ENCODE measurements at regions not wholly inside any gene's neighbourhood (a gene's known extent, or its start where the extent isn't known, plus 50 kb on each side); places are given as distances from the start of the nearest gene placed in this dataset.

- no peaks in the 10 kb centered on the region for H3K27me3 ChIP-seq (ENCODE audit: control insufficient read depth, insufficient read depth, low read length)
- no peak overlapping the region for H3K27ac ChIP-seq (ENCODE audit: low read length)
- peaks cover 4% of the 10 kb centered on the region; the same call in 1 of the 2 replicates for H3K36me3 ChIP-seq (ENCODE audit: control insufficient read depth, insufficient read depth, low read length)
- no peak overlapping the region for H3K4me3 ChIP-seq (ENCODE audit: low read depth in 2 of 2, low read length in 2 of 2)
- TF ChIP-seq POLR2AphosphoS5 (IDR thresholded peaks at IDR 0.05; ENCODE audit: low read depth, low read length) (no peak), REST (IDR thresholded peaks at IDR 0.05; ENCODE audit: insufficient read depth in 1 of 2, low read depth in 2 of 2, low read length in 1 of 2) (no peak), TCF7L2 (IDR thresholded peaks at IDR 0.05; ENCODE audit: low read depth, low read length) (no peak), SIN3A (IDR thresholded peaks at IDR 0.05; ENCODE audit: borderline replicate concordance, insufficient read depth, low read depth, low read length) (no peak), CTCF (IDR thresholded peaks at IDR 0.05) (no peak)
- ATAC-seq (no peak), DNase-seq (ENCODE audit: low read depth, low spot score) (no peak)
- in situ Hi-C loops (cut with HindIII; ENCODE audit: low pct_unique_long_range_greater_than_20kb, low sequenced_read_pairs) (no loop called here), intact Hi-C loops (cut with micrococcal nuclease; ENCODE audit: unreplicated experiment) (no loop called here)
- BruUV-seq (replicated peaks) = no TSS peak
- H3K4me1 ChIP-seq (ENCODE audit: control insufficient read depth, insufficient read depth, low read length) = no peaks in the 10 kb centered on the region
- CTCF ChIA-PET = no interaction called here
- no peaks in the 10 kb centered on the region for H3K9me3 ChIP-seq (ENCODE audit: control insufficient read depth, insufficient read depth, low read depth, low read length)
- POLR2A ChIA-PET = no interaction called here
Measured at GRCh38 chr16:22427556-22427955, 53.1 kb upstream of the CDR2 start.

GRCh38 chr16:22425847-22426246, 51.4 kb upstream of the CDR2 start:
- H3K27ac ChIP-seq (ENCODE audit: low read length) = no peak overlapping the region
- BruUV-seq (replicated peaks) = no TSS peak
- DNase-seq (ENCODE audit: low read depth, low spot score) = no peak
- no peaks in the 10 kb centered on the region for H3K4me1 ChIP-seq (ENCODE audit: control insufficient read depth, insufficient read depth, low read length)
- intact Hi-C loops (cut with micrococcal nuclease; ENCODE audit: unreplicated experiment) (no loop called here), in situ Hi-C loops (cut with HindIII; ENCODE audit: low pct_unique_long_range_greater_than_20kb, low sequenced_read_pairs) (no loop called here)
- ChIA-PET CTCF (no interaction called here), POLR2A (no interaction called here)
- 0 out of 2 replicates have a peak, but pooled peaks have one; percentile 32 for ATAC-seq
- H3K9me3 ChIP-seq (ENCODE audit: control insufficient read depth, insufficient read depth, low read depth, low read length) = no peaks in the 10 kb centered on the region
- no peak for TF ChIP-seq TCF7L2 (IDR thresholded peaks at IDR 0.05; ENCODE audit: low read depth, low read length)
- TF ChIP-seq POLR2AphosphoS5 (IDR thresholded peaks at IDR 0.05; ENCODE audit: low read depth, low read length) = no peak
- no peak for TF ChIP-seq SIN3A (IDR thresholded peaks at IDR 0.05; ENCODE audit: borderline replicate concordance, insufficient read depth, low read depth, low read length)
- TF ChIP-seq REST (IDR thresholded peaks at IDR 0.05; ENCODE audit: insufficient read depth in 1 of 2, low read depth in 2 of 2, low read length in 1 of 2) = no peak
- no peak for TF ChIP-seq CTCF (IDR thresholded peaks at IDR 0.05)
- peaks cover 4% of the 10 kb centered on the region; the same call in 1 of the 2 replicates for H3K36me3 ChIP-seq (ENCODE audit: control insufficient read depth, insufficient read depth, low read length)
- H3K4me3 ChIP-seq (ENCODE audit: low read depth in 2 of 2, low read length in 2 of 2) = no peak overlapping the region
- no peaks in the 10 kb centered on the region for H3K27me3 ChIP-seq (ENCODE audit: control insufficient read depth, insufficient read depth, low read length)

Data from Panc1 (cell line).